ENCODE measurements at regions not wholly inside any gene's neighbourhood (a gene's known extent, or its start where the extent isn't known, plus 50 kb on each side); places are given as distances from the start of the nearest gene placed in this dataset.
"Not testable (repeated sequence)": the region's sequence is repeated elsewhere in the genome, so short reads cannot be mapped to it uniquely, and the experiment has no call there.

- Histone ChIP-seq H3K36me3 (ENCODE audit: control insufficient read depth, insufficient read depth, low read length) (no peaks in the 10 kb centered on the region), H3K27me3 (ENCODE audit: control insufficient read depth, insufficient read depth, low read length) (no peaks in the 10 kb centered on the region), H3K4me3 (ENCODE audit: low read depth, low read length) (no peak overlapping the region), H3K27ac (ENCODE audit: low read depth, low read length) (peak overlapping the region; percentile 40), H3K9me3 (ENCODE audit: control insufficient read depth, insufficient read depth, low read length) (no peaks in the 10 kb centered on the region), H3K4me1 (ENCODE audit: control insufficient read depth, insufficient read depth, low read length) (peaks cover 41% of the 10 kb centered on the region)
- DNase-seq (ENCODE audit: low read depth in 4 of 6, low spot score in 6 of 6), result peak in 1 of 6 donors; percentile 16
- 55% methylated on average over 6 of the region's 9 CpGs for WGBS (ENCODE audit: insufficient coverage)
These were observed 194.8 kb downstream of the NDUFA10 start for GRCh38 chr2:239830121-239831000.

DNA sequence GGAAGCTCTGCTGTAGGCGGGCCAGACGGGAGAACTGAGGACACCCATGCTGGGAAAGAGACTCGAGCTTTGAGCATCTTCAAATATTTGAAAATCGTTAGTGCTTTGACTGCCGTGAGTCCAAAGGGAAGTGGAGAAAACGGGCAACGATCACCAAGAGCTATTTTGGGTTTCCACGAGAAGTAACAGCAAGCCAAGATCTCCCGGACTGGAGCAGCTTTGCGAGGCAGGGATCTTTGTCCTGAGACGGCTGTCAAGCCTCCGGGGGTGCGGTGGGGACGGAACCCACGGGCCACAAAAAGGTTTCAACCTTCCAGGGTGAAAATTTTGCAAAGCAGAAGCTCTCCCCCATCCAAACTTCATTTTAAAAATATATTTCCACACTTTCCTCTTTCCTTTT is 195.8 kb downstream of the NDUFA10 start:
- no peak overlapping the region for H3K4me3 ChIP-seq (ENCODE audit: low read depth, low read length)
- H3K36me3 ChIP-seq (ENCODE audit: control insufficient read depth, insufficient read depth, low read length), result no peaks in the 10 kb centered on the region
- H3K27me3 ChIP-seq (ENCODE audit: control insufficient read depth, insufficient read depth, low read length), result no peaks in the 10 kb centered on the region
- H3K27ac ChIP-seq (ENCODE audit: low read depth, low read length), result no peak overlapping the region
- H3K4me1 ChIP-seq (ENCODE audit: control insufficient read depth, insufficient read depth, low read length), result peaks cover 41% of the 10 kb centered on the region
- no peaks in the 10 kb centered on the region for H3K9me3 ChIP-seq (ENCODE audit: control insufficient read depth, insufficient read depth, low read length)
- no peak for DNase-seq (ENCODE audit: low read depth in 4 of 6, low spot score in 6 of 6)
- WGBS (ENCODE audit: insufficient coverage), result 85% methylated on average over 15 of the region's 15 CpGs

GRCh38 chr2:239828973-239829275 is 196.2 kb downstream of the NDUFA10 start:
- not testable (repeated sequence) for DNase-seq (ENCODE audit: low read depth in 4 of 6, low spot score in 6 of 6); H3K36me3 ChIP-seq (ENCODE audit: control insufficient read depth, insufficient read depth, low read length); H3K4me3 ChIP-seq (ENCODE audit: low read depth, low read length); H3K27ac ChIP-seq (ENCODE audit: low read depth, low read length); H3K27me3 ChIP-seq (ENCODE audit: control insufficient read depth, insufficient read depth, low read length); H3K9me3 ChIP-seq (ENCODE audit: control insufficient read depth, insufficient read depth, low read length)
- H3K4me1 ChIP-seq (ENCODE audit: control insufficient read depth, insufficient read depth, low read length), result peaks cover 41% of the 10 kb centered on the region
- 91% methylated on average over 12 of the region's 12 CpGs for whole genome bisulfite sequencing (ENCODE audit: insufficient coverage)

DNA sequence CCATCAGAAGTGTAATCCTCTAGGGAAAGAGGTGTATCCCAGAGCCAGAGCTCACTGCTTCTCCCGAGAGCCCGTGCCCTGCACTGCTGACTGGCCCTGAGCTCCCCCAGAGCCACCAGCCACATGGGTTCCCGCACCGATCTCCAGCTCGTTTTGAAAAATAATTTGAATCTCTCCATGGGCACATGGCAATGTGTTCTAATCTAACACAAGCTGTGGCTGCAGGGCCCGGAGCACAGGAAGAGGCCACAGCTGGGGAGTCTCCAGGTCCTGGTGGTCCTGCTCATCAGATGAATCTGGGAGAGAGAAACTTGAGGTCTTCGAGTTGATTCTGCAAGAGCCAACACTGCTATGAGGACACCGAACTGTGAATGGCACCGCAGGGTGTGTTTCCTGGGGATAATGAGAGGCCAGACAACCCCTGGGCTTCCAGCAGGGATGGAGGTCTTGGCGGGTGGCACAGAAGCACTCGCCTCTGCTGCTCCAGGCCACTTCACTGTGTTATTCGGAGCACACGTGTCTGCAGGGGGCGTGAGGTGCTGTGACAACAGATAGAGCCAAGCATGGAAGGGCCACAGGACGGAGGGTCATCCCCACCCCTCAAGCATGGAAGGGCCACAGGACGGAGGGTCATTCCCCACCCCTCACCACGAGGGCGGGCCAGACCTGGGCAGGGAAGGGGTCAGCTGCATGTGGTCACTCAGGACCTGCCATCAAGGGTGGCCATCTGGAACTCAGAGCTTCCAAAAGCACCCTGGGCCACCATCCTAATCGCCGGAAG is 196.8 kb downstream of the NDUFA10 start:
- Histone ChIP-seq H3K36me3 (ENCODE audit: control insufficient read depth, insufficient read depth, low read length) (no peaks in the 10 kb centered on the region), H3K27ac (ENCODE audit: low read depth, low read length) (no peak overlapping the region), H3K9me3 (ENCODE audit: control insufficient read depth, insufficient read depth, low read length) (no peaks in the 10 kb centered on the region), H3K27me3 (ENCODE audit: control insufficient read depth, insufficient read depth, low read length) (no peaks in the 10 kb centered on the region), H3K4me1 (ENCODE audit: control insufficient read depth, insufficient read depth, low read length) (peaks cover 41% of the 10 kb centered on the region), H3K4me3 (ENCODE audit: low read depth, low read length) (no peak overlapping the region)
- no peak for DNase-seq (ENCODE audit: low read depth in 4 of 6, low spot score in 6 of 6)
- WGBS (ENCODE audit: insufficient coverage), result 75% methylated on average over 20 of the region's 20 CpGs

DNA sequence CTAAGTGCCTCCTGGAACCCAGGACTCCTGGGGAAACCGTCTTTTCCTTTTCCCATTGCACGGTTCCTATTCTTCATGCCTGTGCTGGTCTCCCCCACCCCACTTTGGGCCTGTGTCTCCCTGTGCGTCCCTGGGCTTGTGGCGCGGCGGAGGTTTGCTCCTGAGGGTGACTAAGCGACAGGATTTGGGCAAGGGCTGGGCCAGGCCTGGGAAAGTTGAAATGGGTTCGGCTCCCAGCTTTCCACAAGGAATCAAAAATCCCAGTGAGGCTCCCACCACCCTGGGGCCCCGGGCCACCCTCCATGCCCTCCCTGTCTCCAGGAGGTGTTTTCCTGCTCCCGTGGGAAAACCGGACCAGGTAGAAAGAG is 197.6 kb downstream of the NDUFA10 start:
- Histone ChIP-seq H3K27ac (ENCODE audit: low read depth, low read length) (no peak overlapping the region), H3K4me1 (ENCODE audit: control insufficient read depth, insufficient read depth, low read length) (peaks cover 41% of the 10 kb centered on the region), H3K36me3 (ENCODE audit: control insufficient read depth, insufficient read depth, low read length) (no peaks in the 10 kb centered on the region), H3K27me3 (ENCODE audit: control insufficient read depth, insufficient read depth, low read length) (no peaks in the 10 kb centered on the region), H3K9me3 (ENCODE audit: control insufficient read depth, insufficient read depth, low read length) (no peaks in the 10 kb centered on the region), H3K4me3 (ENCODE audit: low read depth, low read length) (no peak overlapping the region)
- 100% methylated on average over 4 of the region's 11 CpGs for WGBS (ENCODE audit: insufficient coverage)
- DNase-seq (ENCODE audit: low read depth in 4 of 6, low spot score in 6 of 6), result no peak

- H3K4me3 ChIP-seq (ENCODE audit: low read depth, low read length), result no peak overlapping the region
- no peaks in the 10 kb centered on the region for H3K36me3 ChIP-seq (ENCODE audit: control insufficient read depth, insufficient read depth, low read length)
- no peaks in the 10 kb centered on the region for H3K9me3 ChIP-seq (ENCODE audit: control insufficient read depth, insufficient read depth, low read length)
- no peak overlapping the region for H3K27ac ChIP-seq (ENCODE audit: low read depth, low read length)
- DNase-seq (ENCODE audit: low read depth in 4 of 6, low spot score in 6 of 6), result peak in 2 of 6 donors; percentile 21 to 43
- H3K4me1 ChIP-seq (ENCODE audit: control insufficient read depth, insufficient read depth, low read length), result peaks cover 41% of the 10 kb centered on the region
- no peaks in the 10 kb centered on the region for H3K27me3 ChIP-seq (ENCODE audit: control insufficient read depth, insufficient read depth, low read length)
- 81% methylated on average over 13 of the region's 21 CpGs for WGBS (ENCODE audit: insufficient coverage)
These were observed 198.2 kb downstream of the NDUFA10 start for GRCh38 chr2:239826786-239827522.

- DNase-seq (ENCODE audit: low read depth in 4 of 6, low spot score in 6 of 6), result no peak
- 97% methylated on average over 12 of the region's 13 CpGs for WGBS (ENCODE audit: insufficient coverage)
- no peak overlapping the region for H3K4me3 ChIP-seq (ENCODE audit: low read depth, low read length)
These were observed 198.8 kb downstream of the NDUFA10 start for GRCh38 chr2:239826376-239826775.

DNA sequence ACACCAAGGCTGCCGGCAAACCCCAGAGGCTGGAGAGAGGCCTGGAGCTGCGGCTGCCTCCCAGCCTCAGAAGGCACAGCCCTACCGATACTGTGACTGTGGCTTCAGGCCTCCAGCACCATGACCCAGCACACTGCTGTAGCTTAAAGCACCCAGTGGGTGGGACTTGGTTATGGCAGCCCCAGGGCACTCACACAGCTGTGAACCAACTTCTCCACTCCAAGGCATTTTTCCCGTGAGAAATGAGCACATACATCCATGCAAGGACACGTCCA is 199.5 kb downstream of the NDUFA10 start:
- Histone ChIP-seq H3K27me3 (ENCODE audit: control insufficient read depth, insufficient read depth, low read length) (no peaks in the 10 kb centered on the region), H3K9me3 (ENCODE audit: control insufficient read depth, insufficient read depth, low read length) (no peaks in the 10 kb centered on the region), H3K27ac (ENCODE audit: low read depth, low read length) (no peak overlapping the region), H3K4me1 (ENCODE audit: control insufficient read depth, insufficient read depth, low read length) (peaks cover 40% of the 10 kb centered on the region), H3K4me3 (ENCODE audit: low read depth, low read length) (no peak overlapping the region), H3K36me3 (ENCODE audit: control insufficient read depth, insufficient read depth, low read length) (no peaks in the 10 kb centered on the region)
- no peak for DNase-seq (ENCODE audit: low read depth in 4 of 6, low spot score in 6 of 6)
- 82% methylated on average over 5 of the region's 5 CpGs for WGBS (ENCODE audit: insufficient coverage)

More at GRCh38 chr2:239826376-239826775, 198.8 kb downstream of the NDUFA10 start:
- Histone ChIP-seq H3K27me3 (ENCODE audit: control insufficient read depth, insufficient read depth, low read length) (no peaks in the 10 kb centered on the region), H3K9me3 (ENCODE audit: control insufficient read depth, insufficient read depth, low read length) (no peaks in the 10 kb centered on the region), H3K27ac (ENCODE audit: low read depth, low read length) (no peak overlapping the region), H3K4me1 (ENCODE audit: control insufficient read depth, insufficient read depth, low read length) (peaks cover 41% of the 10 kb centered on the region), H3K36me3 (ENCODE audit: control insufficient read depth, insufficient read depth, low read length) (no peaks in the 10 kb centered on the region)

GRCh38 chr2:239824866-239825704 is 200.1 kb downstream of the NDUFA10 start:
- Histone ChIP-seq H3K9me3 (ENCODE audit: control insufficient read depth, insufficient read depth, low read length) (no peaks in the 10 kb centered on the region), H3K4me1 (ENCODE audit: control insufficient read depth, insufficient read depth, low read length) (peaks cover 34% of the 10 kb centered on the region), H3K27ac (ENCODE audit: low read depth, low read length) (no peak overlapping the region), H3K4me3 (ENCODE audit: low read depth, low read length) (no peak overlapping the region), H3K36me3 (ENCODE audit: control insufficient read depth, insufficient read depth, low read length) (no peaks in the 10 kb centered on the region), H3K27me3 (ENCODE audit: control insufficient read depth, insufficient read depth, low read length) (no peaks in the 10 kb centered on the region)
- 86% methylated on average over 17 of the region's 17 CpGs for WGBS (ENCODE audit: insufficient coverage)
- DNase-seq (ENCODE audit: low read depth in 4 of 6, low spot score in 6 of 6), result no peak

All from spinal cord (tissue), 9 donors.